Effector memory CD8-positive, alpha-beta T cell (primary cell): ENCODE measurements at regions not wholly inside any gene's neighbourhood (a gene's known extent, or its start where the extent isn't known, plus 50 kb on each side); places are given as distances from the start of the nearest gene placed in this dataset.
A peak's percentile ranks its signal among the peaks of the same experiment; 100 is the strongest.

Experiments
- ATAC-seq: fragments of 150-1000 bp; cut with Tn5 transposase; replicated peaks from 2 replicates; pipeline ENCODE4 v1.10.0; 2021; ENCODE audit warnings: mild to moderate bottlenecking, moderate library complexity
- DNase-seq, 3 experiments: peaks; one replicate each; pipeline ENCODE4 v3.0.0; 2021
- H3K27ac Mint-ChIP-seq, 2 donors: one replicate each; pipeline ENCODE4 v1.8.0; 2022; ENCODE audit warnings: mild to moderate bottlenecking in 2 of 2, mixed read lengths in 2 of 2, moderate library complexity in 2 of 2
- H3K27me3 Mint-ChIP-seq, 2 donors: one replicate each; pipeline ENCODE4 v1.8.0; 2022; ENCODE audit warnings: mixed read lengths in 2 of 2
- H3K36me3 Mint-ChIP-seq: one replicate; pipeline ENCODE4 v1.8.0; 2022; ENCODE audit warnings: mild to moderate bottlenecking, moderate library complexity, mixed read lengths; ENCODE audit not compliant: insufficient read depth
- H3K4me1 Mint-ChIP-seq, 2 donors: one replicate each; pipeline ENCODE4 v1.8.0; 2022; ENCODE audit warnings: low read depth in 2 of 2, mixed read lengths in 2 of 2
- H3K4me3 Mint-ChIP-seq, 2 donors: one replicate each; pipeline ENCODE4 v1.8.0; 2022; ENCODE audit warnings: mild to moderate bottlenecking in 2 of 2, mixed read lengths in 2 of 2, moderate library complexity in 2 of 2
- H3K9me3 Mint-ChIP-seq, 2 donors: one replicate each; pipeline ENCODE4 v1.8.0; 2022; ENCODE audit warnings: mixed read lengths in 2 of 2

GRCh38 chr10:44326474-44327030 lies 58.3 kb downstream of the CXCL12 start:
- no peak for ATAC-seq
- DNase-seq, result no peak
- no peaks in the 10 kb centered on the region for H3K4me1 Mint-ChIP-seq
- no peaks in the 10 kb centered on the region for H3K36me3 Mint-ChIP-seq
- H3K4me3 Mint-ChIP-seq, result no peak overlapping the region
- no peaks in the 10 kb centered on the region for H3K9me3 Mint-ChIP-seq
- peaks cover 29 to 34% of the 10 kb centered on the region in 2 donors for H3K27me3 Mint-ChIP-seq
- no peak overlapping the region for H3K27ac Mint-ChIP-seq

- Mint-ChIP-seq H3K9me3 (no peaks in the 10 kb centered on the region), H3K27ac (no peak overlapping the region), H3K4me3 (no peak overlapping the region), H3K27me3 (peaks cover 29 to 34% of the 10 kb centered on the region in 2 donors), H3K36me3 (no peaks in the 10 kb centered on the region), H3K4me1 (no peaks in the 10 kb centered on the region)
- ATAC-seq (no peak), DNase-seq (no peak)
Observed at GRCh38 chr10:44325596-44326307, 59.1 kb downstream of the CXCL12 start.

GRCh38 chr10:44325157-44325556 lies 59.7 kb downstream of the CXCL12 start:
- no peaks in the 10 kb centered on the region for H3K4me1 Mint-ChIP-seq
- no peak overlapping the region for H3K4me3 Mint-ChIP-seq
- H3K27ac Mint-ChIP-seq, result no peak overlapping the region
- no peak for ATAC-seq
- H3K36me3 Mint-ChIP-seq, result no peaks in the 10 kb centered on the region
- peaks cover 29 to 34% of the 10 kb centered on the region in 2 donors for H3K27me3 Mint-ChIP-seq
- DNase-seq, result no peak
- no peaks in the 10 kb centered on the region for H3K9me3 Mint-ChIP-seq

GRCh38 chr10:44323838-44324237 lies 61.1 kb downstream of the CXCL12 start:
- Mint-ChIP-seq H3K27ac (peak overlapping the region in 1 of 2 donors; percentile 50), H3K9me3 (no peaks in the 10 kb centered on the region)
- no peak for ATAC-seq

GRCh38 chr10:44322137-44322536 lies 62.8 kb downstream of the CXCL12 start:
- no peaks in the 10 kb centered on the region for H3K36me3 Mint-ChIP-seq
- H3K9me3 Mint-ChIP-seq, result peaks cover 0 to under 1% of the 10 kb centered on the region in 2 donors
- no peak overlapping the region for H3K27ac Mint-ChIP-seq
- no peak overlapping the region for H3K4me3 Mint-ChIP-seq
- H3K27me3 Mint-ChIP-seq, result peaks cover 16 to 29% of the 10 kb centered on the region in 2 donors
- DNase-seq (no peak), ATAC-seq (no peak)
- H3K4me1 Mint-ChIP-seq, result no peaks in the 10 kb centered on the region

More at GRCh38 chr10:44323838-44324237, 61.1 kb downstream of the CXCL12 start:
- no peaks in the 10 kb centered on the region for H3K4me1 Mint-ChIP-seq
- H3K36me3 Mint-ChIP-seq, result no peaks in the 10 kb centered on the region
- H3K27me3 Mint-ChIP-seq, result peaks cover 21 to 29% of the 10 kb centered on the region in 2 donors
- DNase-seq, result no peak
- no peak overlapping the region for H3K4me3 Mint-ChIP-seq

DNA sequence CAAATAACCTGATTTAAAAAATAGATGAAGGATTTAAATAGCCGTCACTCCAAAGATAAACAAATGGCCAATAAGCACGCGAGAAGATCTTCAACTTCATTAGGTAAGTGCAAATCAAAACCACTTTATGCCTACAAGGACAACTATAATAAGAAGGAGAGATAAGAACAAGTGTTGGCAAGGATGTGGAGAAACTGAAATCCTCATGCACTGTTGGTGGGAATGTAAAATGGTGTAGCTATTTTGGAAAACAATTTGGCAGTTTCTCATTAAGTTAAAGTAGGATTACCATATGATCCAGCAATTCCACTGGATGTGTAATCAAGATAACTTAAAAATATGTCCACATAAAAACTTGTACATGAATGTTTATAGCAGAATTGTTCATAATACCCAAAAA lies 64.1 kb downstream of the CXCL12 start:
- Mint-ChIP-seq H3K36me3 (no peaks in the 10 kb centered on the region), H3K27ac (no peak overlapping the region), H3K27me3 (peaks cover 6 to 21% of the 10 kb centered on the region in 2 donors), H3K4me1 (no peaks in the 10 kb centered on the region), H3K4me3 (no peak overlapping the region), H3K9me3 (peaks cover 0 to 2% of the 10 kb centered on the region in 2 donors)
- no peak for DNase-seq
- no peak for ATAC-seq

GRCh38 chr10:44317856-44318255 lies 67.0 kb downstream of the CXCL12 start:
- H3K4me3 Mint-ChIP-seq, result no peak overlapping the region
- DNase-seq (no peak), ATAC-seq (no peak)
- H3K36me3 Mint-ChIP-seq, result no peaks in the 10 kb centered on the region
- no peak overlapping the region for H3K27ac Mint-ChIP-seq
- no peaks in the 10 kb centered on the region for H3K4me1 Mint-ChIP-seq
- peaks cover 0 to 2% of the 10 kb centered on the region in 2 donors for H3K9me3 Mint-ChIP-seq
- H3K27me3 Mint-ChIP-seq, result peaks cover 12 to 13% of the 10 kb centered on the region in 2 donors

- H3K27ac Mint-ChIP-seq, result peak overlapping the region in 1 of 2 donors; percentile 15
- no peak for ATAC-seq
Observed at GRCh38 chr10:44316922-44317215, 68.0 kb downstream of the CXCL12 start.

DNA sequence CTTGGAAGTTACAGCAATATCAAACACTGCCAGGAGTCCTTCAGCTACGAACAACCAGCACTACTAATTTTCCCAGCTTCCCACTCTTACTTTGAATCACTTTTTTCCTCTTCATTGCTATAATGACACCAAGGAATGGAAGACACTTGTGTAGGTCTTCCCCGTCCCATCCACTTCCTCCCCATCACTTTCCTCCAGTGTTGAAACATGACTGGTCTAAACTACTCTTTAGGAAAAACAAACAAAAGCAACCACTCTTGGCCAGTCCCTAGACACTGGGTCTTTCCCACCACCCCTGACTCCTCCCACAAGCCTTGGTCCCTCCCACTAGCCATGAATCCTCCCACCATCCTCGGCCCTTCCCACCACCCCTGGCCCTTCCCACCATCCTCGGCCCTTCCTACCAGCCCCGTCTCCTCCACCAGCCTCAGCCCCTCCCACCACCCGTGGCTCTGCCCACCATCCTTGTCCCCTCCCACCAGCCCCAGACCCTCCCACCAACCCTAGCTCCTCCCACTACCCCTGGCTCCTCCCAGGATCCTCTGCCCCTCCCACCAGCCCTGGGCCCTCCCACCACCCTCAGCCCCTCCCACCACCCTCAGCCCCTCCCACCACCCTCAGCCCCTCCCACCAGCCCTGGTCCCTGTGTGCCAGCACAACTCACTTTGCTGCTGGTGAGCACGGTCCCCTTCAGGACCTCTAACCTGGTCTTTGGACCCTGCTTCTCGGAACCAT lies 68.5 kb downstream of the CXCL12 start:
- peaks cover 5 to 8% of the 10 kb centered on the region in 2 donors for H3K4me1 Mint-ChIP-seq
- H3K9me3 Mint-ChIP-seq, result peaks cover 0 to 2% of the 10 kb centered on the region in 2 donors
- H3K36me3 Mint-ChIP-seq, result peaks cover under 1% of the 10 kb centered on the region
- H3K27me3 Mint-ChIP-seq, result peaks cover 5 to 20% of the 10 kb centered on the region in 2 donors
- no peak overlapping the region for H3K4me3 Mint-ChIP-seq
- DNase-seq, result peak in 1 of 3 experiments; percentile 5
- peak; percentile 63 for ATAC-seq
- H3K27ac Mint-ChIP-seq, result no peak overlapping the region

More at GRCh38 chr10:44316922-44317215, 68.0 kb downstream of the CXCL12 start:
- Mint-ChIP-seq H3K27me3 (peaks cover 5 to 15% of the 10 kb centered on the region in 2 donors), H3K4me3 (no peak overlapping the region), H3K4me1 (peaks cover 0 to 3% of the 10 kb centered on the region in 2 donors), H3K36me3 (no peaks in the 10 kb centered on the region), H3K9me3 (peaks cover 0 to 2% of the 10 kb centered on the region in 2 donors)
- no peak for DNase-seq

- H3K36me3 Mint-ChIP-seq, result peaks cover 3% of the 10 kb centered on the region
- DNase-seq, result no peak
- peaks cover 0 to 2% of the 10 kb centered on the region in 2 donors for H3K9me3 Mint-ChIP-seq
- H3K4me1 Mint-ChIP-seq, result peaks cover 14 to 17% of the 10 kb centered on the region in 2 donors
- H3K27me3 Mint-ChIP-seq, result peaks cover 5 to 23% of the 10 kb centered on the region in 2 donors
- peak overlapping the region in 1 of 2 donors; percentile 2 for H3K27ac Mint-ChIP-seq
- no peak overlapping the region for H3K4me3 Mint-ChIP-seq
- ATAC-seq, result no peak
Observed at GRCh38 chr10:44314802-44315460, 70.0 kb downstream of the CXCL12 start.

- Mint-ChIP-seq H3K4me1 (peaks cover 14 to 18% of the 10 kb centered on the region in 2 donors), H3K36me3 (peaks cover 3% of the 10 kb centered on the region), H3K4me3 (no peak overlapping the region), H3K9me3 (peaks cover 0 to 2% of the 10 kb centered on the region in 2 donors), H3K27me3 (peaks cover 5 to 23% of the 10 kb centered on the region in 2 donors), H3K27ac (no peak overlapping the region)
- no peak for DNase-seq
- no peak for ATAC-seq
Observed at GRCh38 chr10:44313761-44314165, 71.1 kb downstream of the CXCL12 start.

GRCh38 chr10:44312401-44312800 lies 72.5 kb downstream of the CXCL12 start:
- ATAC-seq (no peak), DNase-seq (no peak)
- peaks cover 0 to 2% of the 10 kb centered on the region in 2 donors for H3K9me3 Mint-ChIP-seq
- H3K4me1 Mint-ChIP-seq, result peaks cover 14 to 18% of the 10 kb centered on the region in 2 donors
- peaks cover 3% of the 10 kb centered on the region for H3K36me3 Mint-ChIP-seq
- peak overlapping the region in 1 of 2 donors; percentile 49 for H3K27ac Mint-ChIP-seq
- H3K4me3 Mint-ChIP-seq, result peak overlapping the region in 1 of 2 donors; percentile 82
- peaks cover 5 to 23% of the 10 kb centered on the region in 2 donors for H3K27me3 Mint-ChIP-seq

- Mint-ChIP-seq H3K27ac (peak overlapping the region; percentile 95 to 96), H3K9me3 (no peaks in the 10 kb centered on the region), H3K4me1 (peaks cover 14 to 18% of the 10 kb centered on the region in 2 donors), H3K4me3 (peak overlapping the region; percentile 82 to 83), H3K27me3 (peaks cover 5 to 23% of the 10 kb centered on the region in 2 donors), H3K36me3 (peaks cover 3% of the 10 kb centered on the region)
- ATAC-seq, result no peak
- no peak for DNase-seq
Observed at GRCh38 chr10:44311563-44312051, 73.3 kb downstream of the CXCL12 start.
